HG03521 (cell line): ENCODE measurements at regions not wholly inside any gene's neighbourhood (a gene's known extent, or its start where the extent isn't known, plus 50 kb on each side); places are given as distances from the start of the nearest gene placed in this dataset.
"Not testable (repeated sequence)": the region's sequence is repeated elsewhere in the genome, so short reads cannot be mapped to it uniquely, and the experiment has no call there.

Experiments
- ATAC-seq: cut with Tn5 transposase; IDR thresholded peaks from one replicate; pipeline ENCODE4 v1.9.1; 2021; ENCODE audit warnings: mild to moderate bottlenecking, moderate library complexity; ENCODE audit not compliant: unreplicated experiment

DNA sequence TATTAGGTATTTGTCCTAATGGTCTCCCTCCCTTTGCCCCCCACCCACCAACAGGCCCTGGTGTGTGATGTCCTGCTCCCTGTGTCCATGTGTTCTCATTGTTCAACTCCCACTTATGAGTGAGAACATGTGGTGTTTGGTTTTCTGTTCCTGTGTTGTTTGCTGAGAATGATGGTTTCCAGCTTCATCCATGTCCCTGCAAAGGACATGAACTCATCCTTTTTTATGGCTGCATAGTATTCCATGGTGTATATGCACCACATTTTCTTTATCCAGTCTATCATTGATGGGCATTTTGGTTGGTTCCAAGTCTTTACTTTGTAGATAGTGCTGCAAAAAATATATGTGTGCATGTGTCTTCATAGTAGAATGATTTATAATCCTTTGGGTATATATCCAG is 81.4 kb upstream of the ZNF536 start:
- ATAC-seq = not testable (repeated sequence)

DNA sequence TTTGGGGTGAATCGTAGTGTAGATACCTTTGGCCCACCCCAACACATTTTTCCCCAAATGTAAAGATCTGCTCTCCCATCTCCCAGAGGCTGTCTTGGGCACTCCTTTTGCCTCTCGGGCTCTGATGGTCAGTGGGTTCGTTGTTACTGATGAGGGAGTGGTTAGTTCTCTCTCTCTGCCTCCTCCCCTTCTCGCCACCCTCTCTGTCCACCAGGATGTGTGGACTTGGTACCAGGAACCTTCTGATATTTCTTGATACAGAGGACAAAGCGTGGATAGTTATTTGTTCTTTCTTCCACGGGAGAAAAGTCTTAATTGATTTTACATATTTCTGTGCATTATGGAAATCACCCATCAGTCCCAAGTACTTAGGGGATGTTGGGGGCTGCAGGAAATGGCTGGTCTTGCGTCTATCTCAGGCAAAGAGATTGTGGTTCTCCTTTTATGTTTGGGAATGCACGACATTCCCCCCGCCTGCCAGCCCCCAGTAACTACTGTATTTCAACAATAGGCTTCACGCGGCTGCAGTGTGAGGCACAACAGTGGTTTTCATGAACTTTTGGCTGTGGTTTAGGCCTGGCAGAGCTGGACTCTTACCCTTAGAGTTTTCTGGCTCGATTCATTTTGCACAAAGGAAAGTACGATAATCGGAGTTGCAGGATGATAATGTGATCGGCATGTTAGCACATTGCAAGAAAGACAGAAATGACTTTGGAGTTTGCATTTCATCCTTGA is 79.0 kb upstream of the ZNF536 start:
- no peak for ATAC-seq

- no peak for ATAC-seq
Observed at GRCh38 chr19:30297969-30298368, 74.2 kb upstream of the ZNF536 start.

- no peak for ATAC-seq
Observed at GRCh38 chr19:30303131-30303654, 69.0 kb upstream of the ZNF536 start.

DNA sequence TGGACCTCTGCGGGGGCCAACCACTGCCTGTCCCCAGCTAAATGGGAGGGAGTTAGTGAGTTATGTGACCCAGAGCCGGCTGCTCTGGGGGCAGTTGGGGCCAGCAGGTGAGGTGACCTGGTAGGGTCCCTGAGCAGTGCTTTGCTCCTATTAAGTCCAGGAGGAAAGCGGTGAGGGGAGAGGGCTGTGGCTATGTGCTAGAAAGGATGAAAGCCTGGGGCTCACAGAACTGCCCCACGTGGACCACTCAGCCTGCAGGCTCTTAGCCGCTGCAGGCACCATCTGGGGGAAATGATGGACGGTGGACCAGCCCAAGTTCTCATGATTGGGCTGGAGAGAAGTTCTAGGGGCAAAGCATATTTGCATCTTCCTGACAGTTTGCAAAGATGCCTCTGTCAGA is 67.6 kb upstream of the ZNF536 start:
- no peak for ATAC-seq

GRCh38 chr19:30305346-30306060 is 66.7 kb upstream of the ZNF536 start:
- ATAC-seq = no peak

GRCh38 chr19:30307191-30307974 is 64.8 kb upstream of the ZNF536 start:
- no peak for ATAC-seq

DNA sequence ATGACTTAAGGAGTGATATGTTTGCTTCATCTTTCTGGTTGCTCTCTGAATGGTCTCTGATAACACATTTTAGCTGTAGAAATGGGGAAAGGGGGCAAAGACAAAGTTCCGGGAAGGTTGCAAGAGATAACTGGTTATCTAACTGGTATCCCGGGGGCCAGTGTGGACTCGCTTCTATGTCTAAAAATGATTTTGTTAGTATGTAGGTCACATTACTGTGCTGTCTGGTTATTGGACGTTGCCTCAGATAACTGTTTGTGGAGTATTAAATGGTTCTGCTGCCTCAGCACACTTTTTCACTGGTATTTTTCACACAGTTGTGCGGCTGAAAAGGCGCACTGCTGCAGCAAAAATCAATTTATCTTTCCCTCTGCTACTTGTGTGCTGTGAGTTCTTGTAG is 63.0 kb upstream of the ZNF536 start:
- ATAC-seq = no peak

- no peak for ATAC-seq
Observed at GRCh38 chr19:30309905-30310601, 62.1 kb upstream of the ZNF536 start.

DNA sequence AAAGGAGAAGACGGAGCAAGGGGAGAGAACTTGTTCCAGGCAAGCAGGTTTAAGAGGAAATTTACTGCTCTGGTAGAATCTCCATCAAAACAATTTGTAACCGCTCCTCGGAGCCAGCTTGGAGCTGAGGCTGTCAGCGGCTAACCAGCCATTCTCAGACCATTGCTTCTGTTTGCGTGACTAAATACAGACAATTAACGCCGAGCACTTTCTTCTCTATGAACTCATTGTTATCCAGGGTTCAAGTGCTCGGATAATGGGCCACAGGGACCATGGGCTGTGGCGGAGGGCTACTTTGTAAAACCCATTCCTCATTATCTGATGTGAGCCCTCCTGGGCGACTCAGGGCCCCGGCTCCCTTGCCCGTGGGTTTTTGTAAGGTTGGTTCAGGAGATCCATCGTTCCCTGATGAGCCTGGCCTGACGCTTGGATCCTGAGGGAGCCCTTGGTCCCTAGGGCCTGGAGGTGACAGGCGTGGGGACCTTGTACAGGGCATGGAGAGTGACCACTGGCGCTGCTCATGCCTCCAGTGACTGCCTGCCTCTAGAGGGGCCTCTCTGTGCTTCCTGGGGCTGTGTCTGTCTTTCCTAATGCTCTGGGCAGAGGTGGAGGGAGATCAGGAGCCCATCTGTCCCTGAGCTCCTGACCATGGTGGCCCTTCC is 61.5 kb upstream of the ZNF536 start:
- no peak for ATAC-seq

DNA sequence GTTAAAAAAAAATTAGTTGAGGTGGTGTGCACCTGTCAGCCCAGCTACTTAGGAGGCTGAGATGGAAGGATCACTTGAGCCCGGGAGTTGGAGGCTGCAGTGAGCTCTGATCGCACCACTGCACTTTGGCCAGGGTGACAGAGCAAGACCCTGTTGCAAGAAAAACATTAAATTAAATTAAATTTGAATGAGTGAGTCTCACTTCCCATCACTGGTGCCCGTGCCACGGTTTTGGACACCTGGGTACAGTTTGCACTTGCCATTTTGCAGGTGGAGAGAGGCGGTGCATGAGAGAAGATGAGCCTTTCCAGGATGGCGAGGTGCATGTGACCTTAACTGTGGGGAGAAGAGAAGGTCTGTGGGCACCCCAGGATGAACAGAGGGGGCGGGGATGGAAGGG is 60.3 kb upstream of the ZNF536 start:
- ATAC-seq = no peak

DNA sequence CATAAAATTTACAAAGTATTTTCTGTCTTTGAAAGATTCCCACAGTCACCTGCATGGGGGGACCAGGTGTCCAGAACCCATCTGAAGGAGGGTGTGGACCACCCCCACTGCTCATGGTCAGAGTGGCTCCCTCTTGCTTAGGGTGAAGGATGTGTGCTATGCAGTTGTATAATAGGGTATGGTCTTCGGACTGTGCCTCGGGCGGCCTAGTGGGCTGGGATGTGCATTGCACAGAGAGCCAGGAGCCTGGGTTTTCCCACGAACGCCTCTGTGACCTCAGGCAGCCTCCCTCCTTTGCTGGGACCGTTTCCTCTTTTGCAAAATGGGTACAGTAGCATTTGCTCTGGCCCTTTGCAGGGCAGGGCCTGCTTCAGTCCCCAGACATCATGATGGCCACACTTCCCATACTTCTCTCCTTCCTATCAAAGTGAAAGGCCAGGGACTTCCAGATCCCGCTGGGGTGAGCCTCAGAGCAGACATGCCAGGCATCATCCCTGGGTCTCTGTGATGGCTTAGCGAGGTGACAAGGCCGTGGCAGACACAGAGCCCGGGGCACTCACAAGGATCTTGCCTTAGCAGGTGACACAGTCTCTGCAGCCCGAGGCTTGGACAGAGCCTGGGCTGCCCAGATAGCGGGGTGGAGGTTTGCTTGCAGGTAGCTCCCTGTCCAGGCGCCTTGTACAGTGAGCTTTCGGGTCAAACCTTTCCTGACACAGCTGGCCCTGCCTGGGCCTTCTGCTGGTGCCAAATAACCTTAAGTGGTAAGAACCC is 59.4 kb upstream of the ZNF536 start:
- ATAC-seq = no peak

- ATAC-seq = no peak
Observed at GRCh38 chr19:30313353-30313750, 58.8 kb upstream of the ZNF536 start.

- no peak for ATAC-seq
Observed at GRCh38 chr19:30314056-30314804, 58.0 kb upstream of the ZNF536 start.

DNA sequence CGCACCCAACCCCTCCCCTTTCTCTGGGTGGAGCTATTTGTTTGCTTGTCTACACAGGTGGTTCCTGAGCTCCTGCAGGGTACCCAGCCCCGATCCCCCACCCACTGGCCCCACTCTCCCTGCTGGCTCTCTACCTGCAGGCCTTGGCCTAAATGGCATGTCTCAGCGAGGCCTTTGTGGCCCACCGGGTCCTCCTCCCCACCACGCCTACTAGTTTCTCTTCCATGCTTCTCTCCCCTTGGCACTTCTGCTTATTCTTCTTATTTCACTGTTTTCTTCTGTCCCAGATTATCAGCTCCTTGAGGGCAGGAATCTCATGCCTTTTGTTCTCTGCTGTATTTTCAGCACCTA is 57.4 kb upstream of the ZNF536 start:
- ATAC-seq = no peak

- ATAC-seq = no peak
Observed at GRCh38 chr19:30315159-30315558, 57.0 kb upstream of the ZNF536 start.

GRCh38 chr19:30316000-30316491 is 56.1 kb upstream of the ZNF536 start:
- ATAC-seq = no peak

GRCh38 chr19:30316560-30317106 is 55.6 kb upstream of the ZNF536 start:
- no peak for ATAC-seq

DNA sequence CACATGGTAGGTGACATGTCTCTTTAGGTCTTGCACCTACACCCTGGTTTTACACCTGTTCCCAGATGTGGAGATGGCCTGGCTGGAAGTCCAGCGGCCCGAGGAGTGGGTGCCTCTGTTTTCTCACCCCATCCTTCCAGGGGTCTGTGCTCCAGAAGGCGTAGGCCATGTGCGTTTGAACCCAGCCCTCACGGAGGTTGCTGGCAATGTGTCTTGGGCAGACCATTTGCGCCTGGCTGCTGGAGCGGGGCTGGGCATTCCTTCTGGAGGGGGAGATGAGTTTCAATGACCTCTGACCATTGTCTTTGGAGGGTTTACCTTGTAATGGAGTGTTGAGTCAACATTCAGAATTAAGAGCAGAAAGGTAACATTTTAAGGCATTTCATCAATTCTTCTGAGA is 54.8 kb upstream of the ZNF536 start:
- ATAC-seq = no peak
